ENCODE measurements at regions not wholly inside any gene's neighbourhood (a gene's known extent, or its start where the extent isn't known, plus 50 kb on each side); places are given as distances from the start of the nearest gene placed in this dataset.

DNA sequence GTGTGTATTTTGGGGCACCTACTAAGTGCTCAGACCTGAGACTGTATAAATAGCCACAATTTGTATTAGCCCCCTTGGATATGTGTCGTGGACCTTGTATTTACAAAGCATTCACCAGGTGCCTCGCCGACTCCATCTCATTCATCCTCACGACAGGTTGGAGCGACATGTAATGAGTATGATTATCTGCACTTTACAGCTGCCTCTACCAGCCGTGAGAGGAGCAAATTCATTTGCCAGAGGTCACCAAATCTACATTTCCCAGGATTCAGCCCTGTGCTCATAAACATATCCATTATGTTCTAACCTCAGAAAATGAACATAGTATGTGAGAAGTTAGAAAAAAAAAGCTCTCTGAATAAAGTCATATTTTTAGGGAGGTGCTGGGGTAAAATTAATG is 167.4 kb downstream of the ZDHHC21 start:
- Histone ChIP-seq H3K36me3 (ENCODE audit: control insufficient read depth, insufficient read depth, low read length) (no peaks in the 10 kb centered on the region), H3K27me3 (ENCODE audit: control insufficient read depth in 2 of 2, insufficient read depth in 2 of 2, low read length in 2 of 2) (no peaks in the 10 kb centered on the region), H3K4me1 (replicated peaks in 1 of 2; ENCODE audit: control insufficient read depth in 2 of 2, insufficient read depth in 2 of 2, low read length in 2 of 2) (peaks cover 13 to 38% of the 10 kb centered on the region in 2 experiments; a peak in 4 of 5 replicates), H3K4me2 (ENCODE audit: insufficient read depth, low read length) (peak overlapping the region; percentile 59), H3K9me3 (replicated peaks; ENCODE audit: control insufficient read depth, insufficient read depth, low read depth, low read length) (no peaks in the 10 kb centered on the region), H3K27ac (ENCODE audit: extremely low read depth, low read depth, low read length) (peak overlapping the region; percentile 89), H2AFZ (ENCODE audit: low read depth, low read length) (peak overlapping the region; percentile 17; the same call in 1 of the 2 replicates), H3K9me1 (ENCODE audit: control insufficient read depth, insufficient read depth, low read length) (no peaks in the 10 kb centered on the region), H3K9ac (ENCODE audit: insufficient read depth in 1 of 2, low read depth in 2 of 2, low read length in 2 of 2) (peak overlapping the region in 1 of 2 experiments; percentile 71; a peak in 2 of 4 replicates), H3K4me3 (no peak overlapping the region), H3K79me2 (ENCODE audit: control insufficient read depth, insufficient read depth, low read length) (peaks cover 68% of the 10 kb centered on the region), H4K20me1 (replicated peaks; ENCODE audit: control insufficient read depth, insufficient read depth, low read length) (no peaks in the 10 kb centered on the region)
- DNase-seq (ENCODE audit: extremely low read depth in 1 of 4, low spot score in 3 of 4) = peak in 1 of 4 experiments; percentile 74
- FAIRE-seq = peak; percentile 84
- intact Hi-C loops (cut with micrococcal nuclease) = no loop called here
- BruUV-seq (replicated peaks) = no TSS peak
- ATAC-seq = peak; percentile 54
- CTCF ChIA-PET (ENCODE audit: low intra/inter-chr PET ratio) = no interaction called here
- POLR2A ChIA-PET = interaction anchor here (0.7 to 2.2 kb wide), 2 partner anchors 11 to 17 kb away, joined by 3 to 7 read pairs; no protein-coding TSS in a partner anchor
- WGBS (ENCODE audit: insufficient coverage, low coverage, missing lambda C conversion rate) = 1% methylated on average over 6 of the region's 6 CpGs
- in situ Hi-C loops (cut with MboI) = no loop called here
- peak in 1 of 2 experiments; percentile 18; a peak in 1 of 4 replicates for TF ChIP-seq RCOR1 (IDR thresholded peaks at IDR 0.05; ENCODE audit: borderline replicate concordance in 1 of 2, low read depth in 2 of 2, low read length in 2 of 2)
- TF ChIP-seq ZBED1 (IDR thresholded peaks at IDR 0.05) = peak; percentile 91; the same call in 1 of the 2 replicates
- 0 out of 2 replicates have a peak, but pooled peaks have one; percentile 0 for TF ChIP-seq ZNF197 (CRISPR knock-in tag; IDR thresholded peaks at IDR 0.05; ENCODE audit: low read depth)
- TF ChIP-seq PHB2 (IDR thresholded peaks at IDR 0.05; ENCODE audit: low read depth) = no peak
- 0 out of 2 replicates have a peak, but pooled peaks have one; percentile 25 for TF ChIP-seq NCOR1 (IDR thresholded peaks at IDR 0.05)
- TF ChIP-seq FOXM1 (IDR thresholded peaks at IDR 0.05; ENCODE audit: low read depth) = no peak
- TF ChIP-seq FOXM1 (CRISPR knock-in tag; IDR thresholded peaks at IDR 0.05; ENCODE audit: low read depth) = no peak
- peak; percentile 67 for TF ChIP-seq TAL1 (IDR thresholded peaks at IDR 0.05)
- peak; percentile 32; the same call in 1 of the 2 replicates for TF ChIP-seq MTA2 (IDR thresholded peaks at IDR 0.05; ENCODE audit: low read depth)
- no peak for TF ChIP-seq SREBF2 (CRISPR knock-in tag; IDR thresholded peaks at IDR 0.05)
- TF ChIP-seq RBFOX2 (IDR thresholded peaks at IDR 0.05; ENCODE audit: low read depth, low read length) = no peak
- no peak for TF ChIP-seq PRDM10 (IDR thresholded peaks at IDR 0.05; ENCODE audit: partially characterized antibody)
- no peak for TF ChIP-seq CSDE1 (IDR thresholded peaks at IDR 0.05)
- TF ChIP-seq ZEB2 (IDR thresholded peaks at IDR 0.05) = no peak
- TF ChIP-seq CREM (IDR thresholded peaks at IDR 0.05; ENCODE audit: low read depth) = 0 out of 2 replicates have a peak, but pooled peaks have one; percentile 30
- TF ChIP-seq CBFA2T3 (IDR thresholded peaks at IDR 0.05) = peak; percentile 82
- no peak for TF ChIP-seq KAT8 (IDR thresholded peaks at IDR 0.05; ENCODE audit: low read depth)
- TF ChIP-seq LEF1 (IDR thresholded peaks at IDR 0.05) = no peak
- TF ChIP-seq HDAC1 (IDR thresholded peaks at IDR 0.05) = peak in 1 of 2 experiments; percentile 12; a peak in 1 of 4 replicates
- TF ChIP-seq GABPB2 (CRISPR knock-in tag; conservative IDR thresholded peaks at IDR 0.05) = no peak
- no peak for TF ChIP-seq YBX1 (IDR thresholded peaks at IDR 0.05)
- no peak for TF ChIP-seq COPS2 (conservative IDR thresholded peaks at IDR 0.05)
- TF ChIP-seq SMARCB1 (IDR thresholded peaks at IDR 0.05; ENCODE audit: insufficient read length, low read depth) = peak; percentile 17
- TF ChIP-seq ZNF785 (CRISPR knock-in tag; IDR thresholded peaks at IDR 0.05) = no peak

All from K562 (cell line).